HG03064 (cell line): ENCODE measurements at regions not wholly inside any gene's neighbourhood (a gene's known extent, or its start where the extent isn't known, plus 50 kb on each side); places are given as distances from the start of the nearest gene placed in this dataset.
A peak's percentile ranks its signal among the peaks of the same experiment; 100 is the strongest.
"Not testable (repeated sequence)": the region's sequence is repeated elsewhere in the genome, so short reads cannot be mapped to it uniquely, and the experiment has no call there.

Experiments used
- ATAC-seq: cut with Tn5 transposase; IDR thresholded peaks from one replicate; pipeline ENCODE4 v1.9.1; 2021; ENCODE audit warnings: low read depth; ENCODE audit not compliant: unreplicated experiment

- ATAC-seq = no peak
These were observed 531.0 kb downstream of the SMARCA1 start for GRCh38 chrX:128992107-128992971.

GRCh38 chrX:128975745-128976144 lies 547.5 kb downstream of the SMARCA1 start:
- peak; percentile 59 for ATAC-seq

DNA sequence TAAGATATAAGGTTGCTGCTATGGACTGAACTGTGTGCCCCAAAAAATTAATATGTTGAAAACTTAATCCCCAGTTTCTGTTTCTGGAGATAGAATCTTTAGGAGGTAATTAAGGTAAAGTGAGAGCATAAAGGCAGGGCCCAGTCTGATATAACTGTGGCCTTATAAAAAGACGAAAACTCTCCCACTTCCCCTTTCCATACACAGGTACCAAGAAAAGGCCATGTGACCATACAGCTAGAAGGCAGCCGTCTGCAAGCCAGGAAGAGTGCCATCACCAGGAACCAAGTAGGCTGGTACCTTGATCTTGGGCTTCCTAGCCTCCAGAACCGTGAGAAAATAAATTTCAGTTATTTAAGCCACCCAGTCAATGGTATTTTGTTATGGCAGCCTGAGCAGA lies 550.3 kb downstream of the SMARCA1 start:
- no peak for ATAC-seq

- no peak for ATAC-seq
These were observed 562.0 kb downstream of the SMARCA1 start for GRCh38 chrX:128961290-128961689.

DNA sequence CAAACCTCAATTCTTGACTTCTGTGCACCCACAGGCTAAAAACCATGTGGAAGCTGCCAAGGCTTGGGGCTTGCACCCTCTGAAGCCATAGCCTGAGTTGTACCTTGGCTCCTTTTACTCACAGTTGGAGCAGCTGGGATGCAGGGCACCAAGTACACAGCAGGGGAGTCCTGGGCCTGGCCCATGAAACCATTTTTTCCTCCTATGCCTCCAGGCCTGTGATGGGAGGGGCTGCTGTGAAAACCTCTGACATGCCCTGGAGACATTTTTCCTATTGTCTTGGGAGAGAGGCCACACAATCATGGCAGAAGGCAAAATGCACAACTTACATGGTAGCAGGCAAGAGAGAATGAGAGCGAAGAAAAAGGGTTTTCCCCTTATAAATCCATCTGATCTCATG lies 568.6 kb downstream of the SMARCA1 start:
- ATAC-seq = not testable (repeated sequence)

- ATAC-seq = no peak
These were observed 592.2 kb downstream of the SMARCA1 start for GRCh38 chrX:128931071-128931470.

DNA sequence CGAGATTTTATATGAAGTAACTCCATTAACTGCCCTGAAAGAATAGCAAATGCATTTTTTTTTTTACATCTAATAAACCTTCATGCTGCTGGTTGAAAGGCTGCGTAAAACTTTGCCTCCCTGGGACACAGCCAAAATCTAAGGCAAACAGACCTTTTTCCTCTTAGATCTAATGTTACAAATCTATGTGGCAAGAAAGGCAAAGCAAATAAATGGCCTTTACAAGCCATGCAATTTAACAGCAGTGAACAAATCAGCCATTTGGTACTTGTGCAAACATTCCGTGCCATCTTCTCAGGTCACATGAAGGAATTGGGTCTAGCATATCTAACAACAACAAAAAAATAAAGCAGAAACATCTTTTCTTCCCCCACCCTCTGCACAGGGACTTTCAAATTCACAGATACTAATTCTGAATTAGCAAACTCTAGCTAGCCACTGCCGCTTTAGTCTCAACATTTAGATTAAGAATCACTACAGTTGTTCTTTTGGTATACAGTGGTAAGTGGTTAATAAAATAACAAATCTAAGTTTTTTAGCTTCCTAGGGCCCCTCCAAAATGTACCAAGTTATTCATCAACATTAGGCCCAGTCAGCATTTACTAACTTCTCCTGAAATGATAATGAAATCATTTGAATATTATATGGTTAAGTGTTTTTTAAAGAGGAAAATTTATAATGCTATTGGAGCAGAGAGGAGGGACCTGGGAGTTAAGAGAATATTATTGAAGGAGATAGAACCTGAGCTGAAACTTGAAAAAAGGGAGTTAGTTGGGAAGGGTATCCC lies 593.8 kb downstream of the SMARCA1 start:
- no peak for ATAC-seq

GRCh38 chrX:128928636-128929035 lies 594.7 kb downstream of the SMARCA1 start:
- ATAC-seq = no peak

GRCh38 chrX:128927363-128927762 lies 595.9 kb downstream of the SMARCA1 start:
- no peak for ATAC-seq

DNA sequence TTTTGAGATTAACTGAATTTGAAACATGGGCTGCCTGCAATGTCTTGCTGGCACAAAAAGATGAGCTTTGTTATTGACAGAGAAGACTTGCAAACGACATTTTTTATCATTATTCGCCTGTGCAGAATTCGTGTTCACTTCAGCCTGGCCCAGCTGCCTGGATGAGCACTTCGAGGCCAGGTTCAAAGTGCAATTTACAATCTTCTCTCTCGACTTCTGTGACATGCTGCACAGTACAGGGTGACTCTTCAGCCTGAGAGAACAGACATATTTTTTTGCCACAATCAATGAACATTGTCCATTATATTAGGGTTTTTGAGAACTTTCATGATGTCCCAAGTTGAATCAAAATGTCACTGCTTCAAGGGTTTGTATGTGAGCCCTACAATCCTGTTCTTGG lies 616.5 kb downstream of the SMARCA1 start:
- ATAC-seq = no peak

DNA sequence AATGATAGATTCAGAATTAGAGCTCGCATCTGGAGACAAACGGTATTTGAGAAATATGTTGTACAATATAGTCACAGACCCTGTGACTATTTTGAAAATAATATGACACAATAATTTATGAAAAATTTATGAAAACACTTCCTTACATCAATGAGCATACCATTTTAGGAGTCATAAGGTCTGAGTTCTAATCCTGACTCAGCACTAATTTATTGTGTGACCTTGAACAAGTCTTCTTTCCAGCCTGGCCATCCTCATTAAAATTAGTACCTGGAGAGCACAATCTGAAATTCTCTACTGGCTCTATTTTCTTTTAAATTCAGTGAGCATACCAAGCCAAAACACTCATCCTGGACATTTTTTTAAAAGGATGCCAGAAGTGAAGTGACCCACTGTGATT lies 622.3 kb downstream of the SMARCA1 start:
- ATAC-seq = no peak

GRCh38 chrX:128897621-128898020 lies 625.7 kb downstream of the SMARCA1 start:
- no peak for ATAC-seq

DNA sequence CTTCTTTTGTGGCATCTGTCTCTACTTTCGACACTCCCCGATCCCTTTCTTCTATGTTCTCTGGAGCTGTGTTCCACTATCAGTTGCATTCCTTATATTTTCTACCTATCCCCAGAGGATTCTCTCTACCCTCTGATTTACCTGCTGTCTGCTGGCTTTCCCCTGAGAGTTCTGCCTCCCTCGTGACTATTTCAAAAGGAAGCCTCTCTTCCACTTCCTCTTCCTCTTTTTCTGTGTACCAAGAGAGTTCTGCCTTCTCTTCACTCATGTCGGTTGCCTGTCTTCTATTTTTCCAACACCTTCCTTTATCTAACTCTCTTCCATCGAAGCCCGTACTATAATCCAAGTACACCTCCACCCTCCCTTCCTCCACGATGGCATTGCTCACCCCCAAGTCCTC lies 631.7 kb downstream of the SMARCA1 start:
- no peak for ATAC-seq

DNA sequence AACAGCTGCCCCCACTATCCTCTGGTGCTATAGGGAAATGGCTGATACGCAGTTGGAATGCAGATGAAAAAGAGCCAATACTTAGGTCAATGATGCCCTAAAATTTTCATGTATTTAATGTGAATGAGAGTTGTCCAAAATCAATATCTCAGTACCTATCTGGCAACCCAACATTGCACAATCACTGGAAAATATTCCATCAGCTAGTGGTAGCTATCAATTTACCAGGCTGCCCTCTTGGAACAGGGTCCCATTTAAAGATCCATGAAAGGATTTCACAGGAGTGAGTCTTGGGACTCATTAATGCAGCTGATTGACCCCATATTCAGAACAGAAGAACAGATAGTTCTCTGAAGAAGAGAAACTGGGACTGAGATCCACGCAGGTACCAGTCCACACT lies 638.9 kb downstream of the SMARCA1 start:
- ATAC-seq = no peak

DNA sequence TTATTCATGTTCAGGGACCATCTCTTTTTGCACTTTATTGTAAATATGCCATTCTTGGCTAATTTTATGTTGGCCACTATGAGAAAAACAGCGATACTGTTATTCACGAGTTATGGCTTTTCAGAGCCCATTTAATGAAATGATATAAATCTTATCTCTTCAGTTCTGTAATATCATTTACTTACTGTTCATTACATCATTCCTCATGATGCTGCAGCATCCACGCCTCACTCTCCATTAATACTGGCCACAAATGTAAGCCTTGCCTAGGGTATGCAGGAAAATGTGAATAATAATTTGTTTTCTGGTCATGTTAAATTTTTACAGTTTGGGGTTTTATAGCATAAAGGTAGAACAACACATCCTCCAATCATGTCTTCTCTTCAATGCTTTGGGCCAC lies 639.6 kb downstream of the SMARCA1 start:
- ATAC-seq = no peak

- ATAC-seq = no peak
These were observed 652.9 kb downstream of the SMARCA1 start for GRCh38 chrX:128870361-128870760.

GRCh38 chrX:128862557-128862956 lies 660.7 kb downstream of the SMARCA1 start:
- ATAC-seq = no peak

DNA sequence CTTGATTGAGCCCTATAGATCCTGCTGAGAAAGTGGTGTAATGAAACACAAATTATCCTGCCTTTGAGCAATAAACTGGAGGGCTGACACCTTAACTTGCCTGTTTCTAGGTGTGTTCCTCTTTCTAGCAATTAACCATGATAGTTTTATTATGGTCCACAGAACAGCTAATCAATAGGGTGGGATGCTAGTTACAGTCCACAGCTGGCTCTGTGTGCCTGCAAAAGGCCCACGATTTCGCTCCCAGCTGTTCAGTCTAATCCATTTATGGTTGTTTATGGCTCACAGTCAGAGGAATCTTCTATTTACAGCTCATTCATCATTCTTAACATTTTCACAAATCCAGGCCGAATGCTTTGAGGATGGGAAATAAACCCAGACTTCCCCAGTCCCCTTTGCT lies 674.9 kb downstream of the SMARCA1 start:
- ATAC-seq = no peak

GRCh38 chrX:128846385-128846784 lies 676.9 kb downstream of the SMARCA1 start:
- ATAC-seq = no peak

DNA sequence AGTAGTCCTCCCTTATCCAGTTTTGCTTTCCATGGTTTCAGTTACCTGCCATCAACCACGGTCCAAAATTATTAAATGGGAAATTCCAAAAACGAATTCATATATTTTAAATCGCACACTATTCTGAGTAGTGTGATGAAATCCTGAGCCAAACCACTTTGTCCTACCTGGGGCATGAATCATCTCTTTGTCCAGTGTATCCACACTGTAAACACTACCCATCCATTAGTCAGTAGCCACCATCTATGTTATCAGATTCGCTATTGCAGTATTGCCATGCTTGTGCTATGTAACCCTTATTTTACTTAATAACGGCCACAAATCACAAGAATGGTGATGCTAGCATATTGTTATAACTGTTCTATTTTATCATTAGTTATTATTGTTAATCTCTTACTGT lies 704.6 kb downstream of the SMARCA1 start:
- no peak for ATAC-seq

DNA sequence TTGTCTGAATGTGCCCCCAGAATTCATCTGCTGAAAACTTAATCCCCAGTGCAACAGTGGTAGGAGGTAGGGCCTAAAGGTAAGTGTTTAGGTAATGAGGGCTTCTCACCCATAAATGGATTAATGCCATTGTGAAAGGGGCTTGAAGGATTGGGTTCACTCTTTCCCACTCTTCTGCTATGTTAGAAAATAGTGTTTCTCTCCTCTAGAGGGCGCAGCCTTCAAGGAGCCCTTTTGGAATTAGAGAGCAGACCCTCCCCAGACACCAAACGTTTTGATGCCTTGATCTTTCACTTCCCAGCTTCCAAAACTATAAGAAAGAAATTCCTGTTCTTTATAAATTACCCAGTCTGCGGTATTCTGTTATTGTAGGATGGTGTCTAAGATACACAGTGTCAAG lies 706.4 kb downstream of the SMARCA1 start:
- no peak for ATAC-seq

- no peak for ATAC-seq
These were observed 715.9 kb downstream of the SMARCA1 start for GRCh38 chrX:128807367-128807766.
